Upper lobe of left lung (tissue), 6 donors: ENCODE measurements at regions not wholly inside any gene's neighbourhood (a gene's known extent, or its start where the extent isn't known, plus 50 kb on each side); places are given as distances from the start of the nearest gene placed in this dataset.

ENCODE experiments used
- ATAC-seq, 2 donors: fragments of 200-7000 bp; cut with Tn5 transposase; one replicate each; pipeline ENCODE4 v1.9.1; 2022; ENCODE audit warnings: mild to moderate bottlenecking in 2 of 2, moderate library complexity in 2 of 2; ENCODE audit not compliant: low FRiP score in 2 of 2
- DNase-seq, 2 donors: peaks; one replicate each; pipeline ENCODE4 v3.0.0-alpha.2; 2019 to 2020
- H3K27ac ChIP-seq, 4 donors: fragments of 200-600 bp; sonication (generic); one replicate each; pipeline ENCODE4 v1.5.1; 2016 to 2019
- H3K27me3 ChIP-seq, 4 donors: fragments of 200-600 bp; sonication (generic); one replicate each; pipeline ENCODE4 v1.5.1; 2017 to 2019
- H3K36me3 ChIP-seq, 4 donors: fragments of 200-600 bp; sonication (generic); one replicate each; pipeline ENCODE4 v1.5.1; 2016 to 2019
- H3K4me1 ChIP-seq, 4 donors: fragments of 200-600 bp; sonication (generic); one replicate each; pipeline ENCODE4 v1.5.1; 2018 to 2019
- H3K4me3 ChIP-seq, 4 donors: fragments of 200-600 bp; sonication (generic); one replicate each; pipeline ENCODE4 v1.5.1; 2017 to 2019; ENCODE audit warnings: mild to moderate bottlenecking in 2 of 4, moderate library complexity in 1 of 4
- H3K9me3 ChIP-seq, 4 donors: fragments of 200-600 bp; sonication (generic); one replicate each; pipeline ENCODE4 v1.5.1; 2018 to 2019
- EP300 ChIP-seq, 4 donors: sonication (generic); formaldehyde crosslinking; IDR thresholded peaks; one replicate each; pipeline ENCODE4 v1.5.1; 2017; ENCODE audit warnings: antibody characterized with exemption in 4 of 4, control low read depth in 2 of 4
- POLR2A ChIP-seq, 4 donors: fragments of 450-650 bp; IDR thresholded peaks; one replicate each; pipeline ENCODE4 v1.5.1; 2016 to 2017; ENCODE audit warnings: antibody characterized with exemption in 4 of 4, mild to moderate bottlenecking in 2 of 4
- POLR2AphosphoS5 ChIP-seq, 2 donors: sonication (generic); formaldehyde crosslinking; IDR thresholded peaks; one replicate each; pipeline ENCODE4 v1.5.1; 2017; ENCODE audit warnings: antibody characterized with exemption in 2 of 2
- WGBS, 2 donors: methylation state at CpG; one replicate each; pipeline ENCODE4 v1.1.5; 2017 to 2018; 5-methylcytosine and 5-hydroxymethylcytosine counted together
- TF ChIP-seq, protein P1 (sequence below), 6 experiments: fragments of 450-650 bp in 4 of 6; fragments of 200-600 bp in 2 of 6; sonication (generic) in 2 of 6; IDR thresholded peaks; one replicate each; pipeline ENCODE4 v1.5.1; 2016 to 2019; ENCODE audit warnings: antibody characterized with exemption in 6 of 6
- donor health status: DM: no; HTN: no; CAD: no; lungs with moderate emphysema.
- donor health status: DM: no; HTN: yes; CAD: no; lungs with severe emphysema.

DNA sequence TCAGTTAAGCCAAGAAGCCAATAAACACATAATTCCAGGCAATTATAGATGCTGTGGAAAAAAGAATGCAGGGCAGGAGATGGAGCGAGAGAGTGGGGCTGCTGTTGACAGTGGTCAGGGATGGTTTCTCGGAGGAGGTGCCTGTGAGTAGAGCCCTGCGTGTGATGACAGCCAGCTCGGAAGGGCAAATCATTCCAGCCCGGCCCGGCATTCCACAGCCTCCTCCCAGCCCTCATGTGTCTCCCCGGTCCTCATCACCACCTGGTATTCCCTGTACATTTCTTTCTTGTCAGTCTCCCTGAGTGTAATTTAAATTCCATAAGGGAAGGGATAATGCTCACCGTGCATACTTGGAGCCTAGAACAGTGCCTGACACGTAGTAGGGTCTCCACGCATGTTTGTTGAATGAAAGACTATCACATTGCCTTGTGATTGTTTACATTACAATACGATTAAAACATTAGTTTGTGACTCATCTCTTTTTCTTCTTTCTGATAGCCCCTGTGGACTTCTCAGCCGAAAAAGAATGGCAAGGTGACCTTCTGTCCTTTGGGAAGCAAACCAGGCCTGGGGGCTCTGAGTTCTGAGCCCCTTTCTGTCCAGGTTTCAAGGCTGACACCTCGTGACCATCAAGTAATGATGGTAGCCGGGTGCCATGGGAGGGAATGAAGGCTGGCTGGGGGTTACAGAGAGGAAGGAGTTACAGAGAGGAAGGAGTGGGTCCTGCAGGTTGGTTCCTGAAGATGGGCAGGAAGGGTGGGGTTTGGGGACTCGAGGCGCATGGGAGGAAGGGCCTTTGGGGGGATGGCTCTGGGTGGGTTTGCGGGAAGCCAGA is 379.5 kb upstream of the SULF2 start:
- ATAC-seq (no peak), DNase-seq (no peak)
- no peaks in the 10 kb centered on the region for H3K27me3 ChIP-seq
- WGBS, 2 donors, result 65 to 71% methylated on average over 13 to 17 of the region's 17 CpGs
- no peak for TF ChIP-seq POLR2A (IDR thresholded peaks at IDR 0.05)
- TF ChIP-seq, protein P1, sequence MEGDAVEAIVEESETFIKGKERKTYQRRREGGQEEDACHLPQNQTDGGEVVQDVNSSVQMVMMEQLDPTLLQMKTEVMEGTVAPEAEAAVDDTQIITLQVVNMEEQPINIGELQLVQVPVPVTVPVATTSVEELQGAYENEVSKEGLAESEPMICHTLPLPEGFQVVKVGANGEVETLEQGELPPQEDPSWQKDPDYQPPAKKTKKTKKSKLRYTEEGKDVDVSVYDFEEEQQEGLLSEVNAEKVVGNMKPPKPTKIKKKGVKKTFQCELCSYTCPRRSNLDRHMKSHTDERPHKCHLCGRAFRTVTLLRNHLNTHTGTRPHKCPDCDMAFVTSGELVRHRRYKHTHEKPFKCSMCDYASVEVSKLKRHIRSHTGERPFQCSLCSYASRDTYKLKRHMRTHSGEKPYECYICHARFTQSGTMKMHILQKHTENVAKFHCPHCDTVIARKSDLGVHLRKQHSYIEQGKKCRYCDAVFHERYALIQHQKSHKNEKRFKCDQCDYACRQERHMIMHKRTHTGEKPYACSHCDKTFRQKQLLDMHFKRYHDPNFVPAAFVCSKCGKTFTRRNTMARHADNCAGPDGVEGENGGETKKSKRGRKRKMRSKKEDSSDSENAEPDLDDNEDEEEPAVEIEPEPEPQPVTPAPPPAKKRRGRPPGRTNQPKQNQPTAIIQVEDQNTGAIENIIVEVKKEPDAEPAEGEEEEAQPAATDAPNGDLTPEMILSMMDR (IDR thresholded peaks at IDR 0.05), result no peak
- no peak for TF ChIP-seq POLR2AphosphoS5 (IDR thresholded peaks at IDR 0.05)
- TF ChIP-seq EP300 (IDR thresholded peaks at IDR 0.05), result no peak
- H3K4me1 ChIP-seq, result no peaks in the 10 kb centered on the region
- H3K4me3 ChIP-seq, result no peak overlapping the region
- H3K36me3 ChIP-seq, result no peaks in the 10 kb centered on the region
- H3K27ac ChIP-seq, result no peak overlapping the region
- no peaks in the 10 kb centered on the region for H3K9me3 ChIP-seq

DNA sequence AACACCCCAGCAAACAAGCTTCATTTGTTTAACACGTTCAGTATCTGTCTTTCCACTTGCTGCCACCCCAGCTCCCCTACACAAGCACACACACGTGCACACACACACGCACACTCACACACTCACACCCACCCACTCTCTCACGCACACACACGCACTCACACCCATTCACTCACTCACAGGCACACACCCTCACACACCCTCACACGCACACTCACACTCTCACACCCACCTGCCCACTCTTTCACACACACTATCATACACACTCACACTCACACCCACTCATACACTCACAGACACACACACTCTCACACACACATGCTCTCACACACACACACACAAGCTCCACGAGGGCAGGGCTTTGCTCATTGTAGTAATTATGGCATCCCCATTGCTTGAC is 378.8 kb upstream of the SULF2 start:
- DNase-seq (no peak), ATAC-seq (peak in 1 of 2 donors; percentile 19)

GRCh38 chr20:48163505-48163904 is 378.2 kb upstream of the SULF2 start:
- H3K27ac ChIP-seq, result no peak overlapping the region
- ATAC-seq, result no peak
- no peak for DNase-seq
- no peaks in the 10 kb centered on the region for H3K27me3 ChIP-seq
- H3K9me3 ChIP-seq, result no peaks in the 10 kb centered on the region
- no peaks in the 10 kb centered on the region for H3K4me1 ChIP-seq
- whole genome bisulfite sequencing, 2 donors, result 43 to 53% methylated on average over 7 of the region's 7 CpGs
- no peaks in the 10 kb centered on the region for H3K36me3 ChIP-seq
- TF ChIP-seq POLR2A (IDR thresholded peaks at IDR 0.05), result no peak
- TF ChIP-seq EP300 (IDR thresholded peaks at IDR 0.05), result no peak
- TF ChIP-seq, protein P1 (IDR thresholded peaks at IDR 0.05), result no peak
- no peak for TF ChIP-seq POLR2AphosphoS5 (IDR thresholded peaks at IDR 0.05)
- H3K4me3 ChIP-seq, result no peak overlapping the region

More for the DNA sequence above, 378.8 kb upstream of the SULF2 start:
- Histone ChIP-seq H3K4me1 (no peaks in the 10 kb centered on the region), H3K4me3 (no peak overlapping the region), H3K9me3 (no peaks in the 10 kb centered on the region), H3K27ac (no peak overlapping the region), H3K36me3 (no peaks in the 10 kb centered on the region), H3K27me3 (no peaks in the 10 kb centered on the region)
- TF ChIP-seq POLR2AphosphoS5 (IDR thresholded peaks at IDR 0.05), result no peak
- no peak for TF ChIP-seq POLR2A (IDR thresholded peaks at IDR 0.05)
- no peak for TF ChIP-seq EP300 (IDR thresholded peaks at IDR 0.05)
- TF ChIP-seq, protein P1 (IDR thresholded peaks at IDR 0.05), result no peak
- 65% methylated on average over 7 of the region's 7 CpGs for WGBS, 2 donors

DNA sequence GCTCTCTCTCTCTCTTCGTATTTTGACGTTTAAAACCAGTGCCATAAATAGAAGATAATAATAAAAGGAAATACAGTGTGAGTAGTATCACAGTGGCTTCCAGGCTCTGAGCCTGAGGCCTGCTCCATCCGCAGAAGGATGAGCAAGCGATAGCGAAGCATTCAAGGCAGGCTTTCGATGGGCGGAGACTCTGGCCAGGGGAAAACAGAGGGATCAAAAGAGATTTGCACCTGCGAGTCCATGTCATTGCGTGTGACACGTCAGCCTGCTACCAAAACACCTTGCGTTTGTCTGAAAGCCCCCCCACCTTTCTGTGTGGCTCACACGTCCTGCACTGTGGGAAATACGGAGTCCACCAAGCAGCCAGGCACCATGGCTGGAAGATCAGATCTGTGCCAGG is 377.3 kb upstream of the SULF2 start:
- no peaks in the 10 kb centered on the region for H3K36me3 ChIP-seq
- H3K4me3 ChIP-seq, result no peak overlapping the region
- H3K27ac ChIP-seq, result no peak overlapping the region
- H3K4me1 ChIP-seq, result peaks cover 0 to 2% (median 0%) of the 10 kb centered on the region in 4 donors
- WGBS, 2 donors, result 83 to 89% methylated on average over 13 of the region's 13 CpGs
- no peaks in the 10 kb centered on the region for H3K27me3 ChIP-seq
- no peak for ATAC-seq
- DNase-seq, result no peak
- TF ChIP-seq, protein P1 (IDR thresholded peaks at IDR 0.05), result no peak
- TF ChIP-seq POLR2A (IDR thresholded peaks at IDR 0.05) (no peak), EP300 (IDR thresholded peaks at IDR 0.05) (no peak), POLR2AphosphoS5 (IDR thresholded peaks at IDR 0.05) (no peak)
- no peaks in the 10 kb centered on the region for H3K9me3 ChIP-seq
